ENCODE measurements at regions not wholly inside any gene's neighbourhood (a gene's known extent, or its start where the extent isn't known, plus 50 kb on each side); places are given as distances from the start of the nearest gene placed in this dataset.

DNA sequence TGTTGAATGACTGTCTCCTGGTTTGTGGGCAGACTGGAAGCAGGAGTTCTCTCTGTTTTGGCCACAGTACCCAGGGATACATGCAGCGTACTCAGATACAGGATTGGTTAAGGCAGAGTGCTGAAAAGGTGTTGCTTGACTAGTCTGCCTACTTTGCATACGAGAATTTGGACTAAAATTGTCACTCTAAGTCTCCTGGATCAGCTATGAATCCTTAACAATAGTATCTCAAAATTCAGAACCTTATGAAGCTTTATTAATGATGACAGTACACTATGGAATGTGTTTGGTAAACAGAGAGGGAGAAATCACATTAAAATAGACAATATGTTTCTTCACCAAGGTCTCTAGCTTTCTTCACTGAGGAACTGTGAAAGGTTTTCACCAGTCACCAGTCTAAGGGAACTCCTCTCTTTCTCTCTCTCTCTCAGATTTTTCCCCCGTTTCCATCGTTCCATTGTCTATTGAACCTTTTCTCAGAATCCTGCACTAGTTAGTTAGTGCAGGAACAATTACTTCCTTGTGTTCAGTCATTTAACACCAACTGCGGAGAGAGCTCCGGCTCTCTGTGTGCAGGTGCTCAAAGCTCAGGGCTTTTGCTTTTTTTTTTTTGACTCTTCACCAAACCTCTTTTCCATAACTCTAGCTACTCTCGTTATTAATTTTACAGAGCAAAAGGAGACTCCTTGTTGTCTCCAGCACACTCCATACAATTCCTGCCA is 85.9 kb upstream of the FNDC3B start:
- Histone ChIP-seq H3K9me3 (ENCODE audit: control insufficient read depth in 2 of 2, insufficient read depth in 1 of 2, low read length in 1 of 2) (no peaks in the 10 kb centered on the region), H3K36me3 (ENCODE audit: control insufficient read depth in 2 of 2, insufficient read depth in 2 of 2, low read length in 1 of 2) (no peaks in the 10 kb centered on the region), H3K4me1 (ENCODE audit: control insufficient read depth in 2 of 2, insufficient read depth in 2 of 2, low read length in 2 of 2) (no peaks in the 10 kb centered on the region), H3K4me3 (ENCODE audit: low read length in 2 of 2) (no peak overlapping the region), H3K27ac (ENCODE audit: low read depth in 1 of 2, low read length in 1 of 2) (no peak overlapping the region), H3K27me3 (ENCODE audit: control insufficient read depth in 2 of 2, insufficient read depth in 1 of 2, low read length in 1 of 2) (no peaks in the 10 kb centered on the region)
- 92% methylated on average over 7 of the region's 7 CpGs for WGBS
- no peak for DNase-seq (ENCODE audit: low read depth in 6 of 9, low spot score in 9 of 9)

- no peak for DNase-seq (ENCODE audit: low read depth in 6 of 9, low spot score in 9 of 9)
- Histone ChIP-seq H3K36me3 (ENCODE audit: control insufficient read depth in 2 of 2, insufficient read depth in 2 of 2, low read length in 1 of 2) (no peaks in the 10 kb centered on the region), H3K4me3 (ENCODE audit: low read length in 2 of 2) (no peak overlapping the region), H3K4me1 (ENCODE audit: control insufficient read depth in 2 of 2, insufficient read depth in 2 of 2, low read length in 2 of 2) (no peaks in the 10 kb centered on the region), H3K27ac (ENCODE audit: low read depth in 1 of 2, low read length in 1 of 2) (no peak overlapping the region), H3K9me3 (ENCODE audit: control insufficient read depth in 2 of 2, insufficient read depth in 1 of 2, low read length in 1 of 2) (no peaks in the 10 kb centered on the region), H3K27me3 (ENCODE audit: control insufficient read depth in 2 of 2, insufficient read depth in 1 of 2, low read length in 1 of 2) (no peaks in the 10 kb centered on the region)
- 87% methylated on average over 6 of the region's 6 CpGs for WGBS
Observed at GRCh38 chr3:171954690-171955383, 84.5 kb upstream of the FNDC3B start.

DNA sequence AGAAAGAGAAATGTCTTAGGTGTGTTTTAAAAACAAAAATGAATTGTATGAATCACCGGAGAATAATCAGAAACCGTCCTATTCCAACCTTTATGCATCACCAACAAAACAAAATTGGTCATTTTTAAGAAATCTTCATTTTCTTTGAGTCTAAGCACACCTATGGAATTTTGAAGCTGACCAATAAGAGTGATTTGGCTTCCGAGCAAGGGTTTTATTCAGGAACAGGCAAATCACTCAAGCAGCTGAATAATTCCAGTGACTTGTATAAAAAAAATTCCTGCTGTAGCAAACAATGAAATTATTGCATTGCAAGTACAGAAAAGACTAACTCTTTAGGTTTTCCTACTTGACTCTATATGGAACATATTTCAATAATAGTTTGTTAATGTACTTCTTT is 83.8 kb upstream of the FNDC3B start:
- Histone ChIP-seq H3K4me1 (ENCODE audit: control insufficient read depth in 2 of 2, insufficient read depth in 2 of 2, low read length in 2 of 2) (no peaks in the 10 kb centered on the region), H3K4me3 (ENCODE audit: low read length in 2 of 2) (no peak overlapping the region), H3K27me3 (ENCODE audit: control insufficient read depth in 2 of 2, insufficient read depth in 1 of 2, low read length in 1 of 2) (no peaks in the 10 kb centered on the region), H3K9me3 (ENCODE audit: control insufficient read depth in 2 of 2, insufficient read depth in 1 of 2, low read length in 1 of 2) (no peaks in the 10 kb centered on the region), H3K36me3 (ENCODE audit: control insufficient read depth in 2 of 2, insufficient read depth in 2 of 2, low read length in 1 of 2) (no peaks in the 10 kb centered on the region), H3K27ac (ENCODE audit: low read depth in 1 of 2, low read length in 1 of 2) (no peak overlapping the region)
- over 99% methylated on average over 3 of the region's 3 CpGs for WGBS
- DNase-seq (ENCODE audit: low read depth in 6 of 9, low spot score in 9 of 9), result no peak

- DNase-seq (ENCODE audit: low read depth in 6 of 9, low spot score in 9 of 9), result no peak
- Histone ChIP-seq H3K36me3 (ENCODE audit: control insufficient read depth in 2 of 2, insufficient read depth in 2 of 2, low read length in 1 of 2) (no peaks in the 10 kb centered on the region), H3K9me3 (ENCODE audit: control insufficient read depth in 2 of 2, insufficient read depth in 1 of 2, low read length in 1 of 2) (no peaks in the 10 kb centered on the region), H3K4me1 (ENCODE audit: control insufficient read depth in 2 of 2, insufficient read depth in 2 of 2, low read length in 2 of 2) (no peaks in the 10 kb centered on the region), H3K27me3 (ENCODE audit: control insufficient read depth in 2 of 2, insufficient read depth in 1 of 2, low read length in 1 of 2) (no peaks in the 10 kb centered on the region), H3K27ac (ENCODE audit: low read depth in 1 of 2, low read length in 1 of 2) (no peak overlapping the region), H3K4me3 (ENCODE audit: low read length in 2 of 2) (no peak overlapping the region)
- WGBS, result 97% methylated on average over 13 of the region's 13 CpGs
Observed at GRCh38 chr3:171956181-171956683, 83.1 kb upstream of the FNDC3B start.

GRCh38 chr3:171956705-171957104 is 82.7 kb upstream of the FNDC3B start:
- no peak for DNase-seq (ENCODE audit: low read depth in 6 of 9, low spot score in 9 of 9)
- WGBS, result 97% methylated on average over 2 of the region's 2 CpGs
- Histone ChIP-seq H3K4me3 (ENCODE audit: low read length in 2 of 2) (no peak overlapping the region), H3K36me3 (ENCODE audit: control insufficient read depth in 2 of 2, insufficient read depth in 2 of 2, low read length in 1 of 2) (no peaks in the 10 kb centered on the region), H3K4me1 (ENCODE audit: control insufficient read depth in 2 of 2, insufficient read depth in 2 of 2, low read length in 2 of 2) (no peaks in the 10 kb centered on the region), H3K27me3 (ENCODE audit: control insufficient read depth in 2 of 2, insufficient read depth in 1 of 2, low read length in 1 of 2) (no peaks in the 10 kb centered on the region), H3K27ac (ENCODE audit: low read depth in 1 of 2, low read length in 1 of 2) (no peak overlapping the region), H3K9me3 (ENCODE audit: control insufficient read depth in 2 of 2, insufficient read depth in 1 of 2, low read length in 1 of 2) (no peaks in the 10 kb centered on the region)

- no peak for DNase-seq (ENCODE audit: low read depth in 6 of 9, low spot score in 9 of 9)
- Histone ChIP-seq H3K4me1 (ENCODE audit: control insufficient read depth in 2 of 2, insufficient read depth in 2 of 2, low read length in 2 of 2) (no peaks in the 10 kb centered on the region), H3K4me3 (ENCODE audit: low read length in 2 of 2) (no peak overlapping the region), H3K27ac (ENCODE audit: low read depth in 1 of 2, low read length in 1 of 2) (no peak overlapping the region), H3K27me3 (ENCODE audit: control insufficient read depth in 2 of 2, insufficient read depth in 1 of 2, low read length in 1 of 2) (no peaks in the 10 kb centered on the region), H3K36me3 (ENCODE audit: control insufficient read depth in 2 of 2, insufficient read depth in 2 of 2, low read length in 1 of 2) (no peaks in the 10 kb centered on the region), H3K9me3 (ENCODE audit: control insufficient read depth in 2 of 2, insufficient read depth in 1 of 2, low read length in 1 of 2) (no peaks in the 10 kb centered on the region)
- WGBS, result 97% methylated on average over 10 of the region's 10 CpGs
Observed at GRCh38 chr3:171959532-171960089, 79.8 kb upstream of the FNDC3B start.

DNA sequence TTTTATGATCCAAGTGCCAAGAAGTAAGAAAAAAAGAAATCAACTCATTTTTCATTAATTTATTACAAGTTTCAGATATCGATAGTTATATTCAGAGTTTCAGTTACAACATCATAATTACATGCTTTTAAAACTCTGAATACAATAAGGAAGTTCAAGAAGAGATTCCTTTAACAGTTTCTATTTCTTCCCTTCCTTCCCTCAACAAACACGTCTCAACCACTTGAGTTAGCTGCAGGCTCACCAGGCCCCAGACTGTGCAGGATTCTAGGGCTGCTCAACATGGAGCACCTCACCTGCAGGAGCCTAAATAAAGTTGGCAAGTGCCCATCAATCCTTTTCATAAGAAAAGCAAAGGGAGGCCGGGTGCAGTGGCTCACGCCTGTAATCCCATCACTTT is 79.2 kb upstream of the FNDC3B start:
- WGBS, result 89% methylated on average over 4 of the region's 4 CpGs
- Histone ChIP-seq H3K36me3 (ENCODE audit: control insufficient read depth in 2 of 2, insufficient read depth in 2 of 2, low read length in 1 of 2) (no peaks in the 10 kb centered on the region), H3K4me3 (ENCODE audit: low read length in 2 of 2) (no peak overlapping the region), H3K27ac (ENCODE audit: low read depth in 1 of 2, low read length in 1 of 2) (no peak overlapping the region), H3K4me1 (ENCODE audit: control insufficient read depth in 2 of 2, insufficient read depth in 2 of 2, low read length in 2 of 2) (no peaks in the 10 kb centered on the region), H3K27me3 (ENCODE audit: control insufficient read depth in 2 of 2, insufficient read depth in 1 of 2, low read length in 1 of 2) (no peaks in the 10 kb centered on the region), H3K9me3 (ENCODE audit: control insufficient read depth in 2 of 2, insufficient read depth in 1 of 2, low read length in 1 of 2) (no peaks in the 10 kb centered on the region)
- DNase-seq (ENCODE audit: low read depth in 6 of 9, low spot score in 9 of 9), result no peak

GRCh38 chr3:171962137-171962720 is 77.1 kb upstream of the FNDC3B start:
- Histone ChIP-seq H3K27me3 (ENCODE audit: control insufficient read depth in 2 of 2, insufficient read depth in 1 of 2, low read length in 1 of 2) (no peaks in the 10 kb centered on the region), H3K36me3 (ENCODE audit: control insufficient read depth in 2 of 2, insufficient read depth in 2 of 2, low read length in 1 of 2) (no peaks in the 10 kb centered on the region), H3K27ac (ENCODE audit: low read depth in 1 of 2, low read length in 1 of 2) (no peak overlapping the region), H3K4me1 (ENCODE audit: control insufficient read depth in 2 of 2, insufficient read depth in 2 of 2, low read length in 2 of 2) (no peaks in the 10 kb centered on the region), H3K9me3 (ENCODE audit: control insufficient read depth in 2 of 2, insufficient read depth in 1 of 2, low read length in 1 of 2) (no peaks in the 10 kb centered on the region), H3K4me3 (ENCODE audit: low read length in 2 of 2) (no peak overlapping the region)
- WGBS, result 98% methylated on average over 7 of the region's 7 CpGs
- DNase-seq (ENCODE audit: low read depth in 6 of 9, low spot score in 9 of 9), result no peak

DNA sequence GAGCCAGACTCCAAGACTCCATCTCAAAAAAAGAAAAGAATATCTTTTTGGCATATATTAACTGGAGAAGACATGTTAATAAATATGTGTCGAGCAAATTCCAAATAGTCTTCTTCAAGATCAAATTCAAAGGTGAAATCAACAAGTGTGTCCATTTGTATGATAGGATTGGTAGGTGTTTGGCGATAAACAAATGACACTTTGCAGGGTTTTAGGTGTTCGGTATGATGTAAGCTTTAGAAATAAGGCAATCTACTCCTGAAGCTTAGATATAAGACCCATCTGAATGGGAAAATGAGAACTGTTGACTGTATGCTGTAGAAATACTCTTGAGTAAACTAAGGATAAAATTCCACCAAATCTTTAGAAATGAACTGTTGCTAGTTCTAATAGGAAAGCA is 75.8 kb upstream of the FNDC3B start:
- Histone ChIP-seq H3K4me3 (ENCODE audit: low read length in 2 of 2) (no peak overlapping the region), H3K9me3 (ENCODE audit: control insufficient read depth in 2 of 2, insufficient read depth in 1 of 2, low read length in 1 of 2) (no peaks in the 10 kb centered on the region), H3K36me3 (ENCODE audit: control insufficient read depth in 2 of 2, insufficient read depth in 2 of 2, low read length in 1 of 2) (no peaks in the 10 kb centered on the region), H3K27ac (ENCODE audit: low read depth in 1 of 2, low read length in 1 of 2) (no peak overlapping the region), H3K4me1 (ENCODE audit: control insufficient read depth in 2 of 2, insufficient read depth in 2 of 2, low read length in 2 of 2) (no peaks in the 10 kb centered on the region), H3K27me3 (ENCODE audit: control insufficient read depth in 2 of 2, insufficient read depth in 1 of 2, low read length in 1 of 2) (no peaks in the 10 kb centered on the region)
- DNase-seq (ENCODE audit: low read depth in 6 of 9, low spot score in 9 of 9), result no peak
- 98% methylated on average over 3 of the region's 3 CpGs for WGBS

Measured in thymus (tissue), 11 donors.